K562 (cell line): ENCODE measurements at regions not wholly inside any gene's neighbourhood (a gene's known extent, or its start where the extent isn't known, plus 50 kb on each side); places are given as distances from the start of the nearest gene placed in this dataset.

Experiments
- CTCF ChIP-seq, 3 experiments: IDR thresholded peaks in 2 of 3; conservative IDR thresholded peaks in 1 of 3; 2 replicates each; pipeline ENCODE4 v1.5.1; 2011 to 2012; ENCODE audit warnings: low read length in 3 of 3, mild to moderate bottlenecking in 3 of 3, control low read depth in 2 of 3, improper control_type of control experiment in 1 of 3, inconsistent platforms in 1 of 3, low read depth in 1 of 3, mixed read lengths in 1 of 3, moderate library complexity in 1 of 3; ENCODE audit not compliant: insufficient read depth in 2 of 3
- EZH2 ChIP-seq: IDR thresholded peaks from 2 replicates; pipeline ENCODE4 v1.6.1; 2012; ENCODE audit warnings: low read depth, mild to moderate bottlenecking, inconsistent platforms, low read length, borderline replicate concordance
- HMG20A ChIP-seq: fragments of 450-650 bp; formaldehyde crosslinking; conservative IDR thresholded peaks from 2 replicates; pipeline ENCODE4 v1.4.0; 2020; ENCODE audit warnings: mild to moderate bottlenecking, mixed read lengths
- POLR2AphosphoS5 ChIP-seq: IDR thresholded peaks from 2 replicates; pipeline ENCODE4 v1.6.1; 2011; ENCODE audit warnings: mild to moderate bottlenecking, low read depth, low read length, moderate library complexity; ENCODE audit not compliant: control insufficient read depth, insufficient read depth
- THRB ChIP-seq: fragments of 450-650 bp; formaldehyde crosslinking; conservative IDR thresholded peaks from 2 replicates; pipeline ENCODE4 v1.4.0; 2022; ENCODE audit warnings: mild to moderate bottlenecking, missing genetic modification characterization

GRCh38 chr11:41612415-41612814 lies 153.0 kb upstream of the LRRC4C start:
- TF ChIP-seq POLR2AphosphoS5 (no peak), THRB (CRISPR knock-in tag) (no peak), CTCF (IDR thresholded peaks at IDR 0.05 in 2 of 3, conservative IDR thresholded peaks at IDR 0.05 in 1 of 3; ENCODE audit: insufficient read depth in 2 of 3, low read depth in 1 of 3, low read length in 3 of 3) (no peak), HMG20A (CRISPR knock-in tag) (no peak), EZH2 (no peak)
